ENCODE measurements at regions not wholly inside any gene's neighbourhood (a gene's known extent, or its start where the extent isn't known, plus 50 kb on each side); places are given as distances from the start of the nearest gene placed in this dataset.
"Not testable (repeated sequence)": the region's sequence is repeated elsewhere in the genome, so short reads cannot be mapped to it uniquely, and the experiment has no call there.

GRCh38 chr4:45477311-45477733, 646.5 kb downstream of the GABRG1 start:
- intact Hi-C loops (cut with DNase I) = no loop called here
- DNase-seq (ENCODE audit: low spot score in 2 of 2) = no peak

GRCh38 chr4:45475548-45475947, 648.3 kb downstream of the GABRG1 start:
- intact Hi-C loops (cut with DNase I) = no loop called here
- Histone ChIP-seq H3K9me3 (peaks cover 0 to 5% of the 10 kb centered on the region in 2 donors), H3K4me3 (no peak overlapping the region), H3K27ac (no peak overlapping the region), H3K4me1 (no peaks in the 10 kb centered on the region), H3K36me3 (no peaks in the 10 kb centered on the region), H3K27me3 (no peaks in the 10 kb centered on the region)
- no peak for TF ChIP-seq CTCF (IDR thresholded peaks at IDR 0.05)
- no peak for DNase-seq (ENCODE audit: low spot score in 2 of 2)

More at GRCh38 chr4:45477311-45477733, 646.5 kb downstream of the GABRG1 start:
- H3K27me3 ChIP-seq = no peaks in the 10 kb centered on the region
- no peak overlapping the region for H3K4me3 ChIP-seq
- TF ChIP-seq CTCF (IDR thresholded peaks at IDR 0.05) = no peak
- H3K9me3 ChIP-seq = peaks cover 0 to 5% of the 10 kb centered on the region in 2 donors
- H3K36me3 ChIP-seq = no peaks in the 10 kb centered on the region
- no peaks in the 10 kb centered on the region for H3K4me1 ChIP-seq
- no peak overlapping the region for H3K27ac ChIP-seq

GRCh38 chr4:45472490-45472889, 651.4 kb downstream of the GABRG1 start:
- TF ChIP-seq CTCF (IDR thresholded peaks at IDR 0.05) = no peak
- no peak for DNase-seq (ENCODE audit: low spot score in 2 of 2)
- H3K4me1 ChIP-seq = no peaks in the 10 kb centered on the region
- no peak overlapping the region for H3K4me3 ChIP-seq
- no peaks in the 10 kb centered on the region for H3K36me3 ChIP-seq
- H3K27ac ChIP-seq = no peak overlapping the region
- intact Hi-C loops (cut with DNase I) = no loop called here
- H3K9me3 ChIP-seq = peaks cover 0 to 5% of the 10 kb centered on the region in 2 donors
- no peaks in the 10 kb centered on the region for H3K27me3 ChIP-seq

- no peak overlapping the region for H3K4me3 ChIP-seq
- intact Hi-C loops (cut with DNase I) = no loop called here
- H3K27ac ChIP-seq = no peak overlapping the region
- DNase-seq (ENCODE audit: low spot score in 2 of 2) = no peak
- H3K9me3 ChIP-seq = no peaks in the 10 kb centered on the region
- H3K27me3 ChIP-seq = no peaks in the 10 kb centered on the region
- TF ChIP-seq CTCF (IDR thresholded peaks at IDR 0.05) = no peak
- H3K4me1 ChIP-seq = no peaks in the 10 kb centered on the region
- no peaks in the 10 kb centered on the region for H3K36me3 ChIP-seq
These were observed 652.5 kb downstream of the GABRG1 start for GRCh38 chr4:45471335-45471734.

- no peak overlapping the region for H3K27ac ChIP-seq
- no peaks in the 10 kb centered on the region for H3K36me3 ChIP-seq
- no peak for TF ChIP-seq CTCF (IDR thresholded peaks at IDR 0.05)
- no peaks in the 10 kb centered on the region for H3K4me1 ChIP-seq
- intact Hi-C loops (cut with DNase I) = no loop called here
- DNase-seq (ENCODE audit: low spot score in 2 of 2) = no peak
- H3K9me3 ChIP-seq = no peaks in the 10 kb centered on the region
- H3K4me3 ChIP-seq = no peak overlapping the region
- no peaks in the 10 kb centered on the region for H3K27me3 ChIP-seq
These were observed 656.7 kb downstream of the GABRG1 start for GRCh38 chr4:45467157-45467556.

- H3K4me1 ChIP-seq; H3K27ac ChIP-seq; H3K4me3 ChIP-seq; DNase-seq (ENCODE audit: low spot score in 2 of 2); H3K36me3 ChIP-seq; H3K9me3 ChIP-seq; H3K27me3 ChIP-seq; intact Hi-C loops (cut with DNase I): not testable (repeated sequence)
These were observed 663.7 kb downstream of the GABRG1 start for GRCh38 chr4:45460157-45460556.

All from ascending aorta (tissue), 2 donors.